HEK293 (cell line): ENCODE measurements at regions not wholly inside any gene's neighbourhood (a gene's known extent, or its start where the extent isn't known, plus 50 kb on each side); places are given as distances from the start of the nearest gene placed in this dataset.

Experiments used
- KLF10 ChIP-seq: fragments of 450-650 bp; IDR thresholded peaks from 2 replicates; pipeline ENCODE4 v1.5.1; 2018; ENCODE audit warnings: missing biosample characterization, mild to moderate bottlenecking, missing genetic modification characterization
- SP7 ChIP-seq: fragments of 450-650 bp; formaldehyde crosslinking; IDR thresholded peaks from 2 replicates; pipeline ENCODE4 v1.5.1; 2016; ENCODE audit warnings: missing biosample characterization, missing genetic modification characterization
- TCF7L2 ChIP-seq: IDR thresholded peaks from 2 replicates; pipeline ENCODE4 v1.6.1; 2011; ENCODE audit warnings: low read depth, mild to moderate bottlenecking, inconsistent platforms, low read length, moderate library complexity, borderline replicate concordance
- ZBTB48 ChIP-seq: fragments of 450-650 bp; formaldehyde crosslinking; IDR thresholded peaks from 2 replicates; pipeline ENCODE4 v1.5.1; 2016; ENCODE audit warnings: missing biosample characterization, missing genetic modification characterization
- ZBTB8A ChIP-seq: fragments of 450-650 bp; formaldehyde crosslinking; IDR thresholded peaks from 2 replicates; pipeline ENCODE4 v1.5.1; 2016; ENCODE audit warnings: missing biosample characterization, missing genetic modification characterization
- ZNF114 ChIP-seq: fragments of 450-650 bp; formaldehyde crosslinking; IDR thresholded peaks from 2 replicates; pipeline ENCODE4 v1.5.0; 2017; ENCODE audit warnings: missing biosample characterization, missing genetic modification characterization
- ZNF211 ChIP-seq: fragments of 450-650 bp; formaldehyde crosslinking; IDR thresholded peaks from 2 replicates; pipeline ENCODE4 v1.5.1; 2016; ENCODE audit warnings: low read depth, missing biosample characterization, missing genetic modification characterization
- ZNF335 ChIP-seq: fragments of 450-650 bp; formaldehyde crosslinking; conservative IDR thresholded peaks from 2 replicates; pipeline ENCODE4 v1.5.1; 2016; ENCODE audit warnings: missing biosample characterization, missing genetic modification characterization
- TF ChIP-seq, protein P1 (sequence below): fragments of 450-650 bp; formaldehyde crosslinking; IDR thresholded peaks from 2 replicates; pipeline ENCODE4 v1.5.1; 2016; ENCODE audit warnings: missing biosample characterization, missing genetic modification characterization
- TF ChIP-seq, protein P2 (sequence below): IDR thresholded peaks from 2 replicates; pipeline ENCODE4 v1.6.1; 2011; ENCODE audit warnings: mild to moderate bottlenecking, low read depth, low read length, borderline replicate concordance
- TF ChIP-seq, protein P3 (sequence below): fragments of 450-650 bp; formaldehyde crosslinking; optimal IDR thresholded peaks from 2 replicates; pipeline ENCODE3; 2016; ENCODE audit warnings: missing biosample characterization, mild to moderate bottlenecking, missing genetic modification characterization
- TF ChIP-seq, protein P4 (sequence below): fragments of 450-650 bp; IDR thresholded peaks from 2 replicates; pipeline ENCODE4 v1.5.1; 2018; ENCODE audit warnings: missing biosample characterization, missing genetic modification characterization
- TF ChIP-seq, protein P5 (sequence below): fragments of 450-650 bp; formaldehyde crosslinking; IDR thresholded peaks from 2 replicates; pipeline ENCODE4 v1.5.1; 2016; ENCODE audit warnings: missing biosample characterization, missing genetic modification characterization
- TF ChIP-seq, protein P6 (sequence below): sonication (generic); formaldehyde crosslinking; IDR thresholded peaks from 2 replicates; pipeline ENCODE4 v1.8.1; 2022; ENCODE audit warnings: mild to moderate bottlenecking, moderate library complexity, missing genetic modification reagents

DNA sequence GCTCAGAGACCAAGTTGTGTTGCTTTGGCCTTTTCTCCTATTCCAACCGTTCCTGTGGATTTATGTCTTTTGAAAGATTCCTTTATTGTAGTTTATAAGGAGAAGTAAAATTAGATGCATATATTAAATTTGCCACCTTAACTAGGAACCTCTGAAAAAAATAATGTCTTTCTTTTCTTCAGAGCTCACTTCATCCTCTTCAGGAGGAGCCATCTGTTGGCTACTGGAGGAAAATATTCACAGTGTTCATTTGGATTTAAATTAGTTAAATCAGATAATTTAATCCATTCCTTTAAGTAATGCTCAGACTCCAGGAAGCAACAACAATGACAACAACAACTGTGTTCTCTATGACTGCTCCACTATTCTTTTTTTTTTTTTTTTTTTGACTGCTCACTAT is 164.0 kb downstream of the FASLG start:
- TF ChIP-seq ZNF114 (no peak), KLF10 (tag by site-specific recombination) (no peak), ZNF335 (no peak), SP7 (tag by site-specific recombination) (no peak), ZBTB48 (tag by site-specific recombination) (no peak), TCF7L2 (no peak), ZBTB8A (no peak), ZNF211 (tag by site-specific recombination) (no peak)
- TF ChIP-seq, protein P1, sequence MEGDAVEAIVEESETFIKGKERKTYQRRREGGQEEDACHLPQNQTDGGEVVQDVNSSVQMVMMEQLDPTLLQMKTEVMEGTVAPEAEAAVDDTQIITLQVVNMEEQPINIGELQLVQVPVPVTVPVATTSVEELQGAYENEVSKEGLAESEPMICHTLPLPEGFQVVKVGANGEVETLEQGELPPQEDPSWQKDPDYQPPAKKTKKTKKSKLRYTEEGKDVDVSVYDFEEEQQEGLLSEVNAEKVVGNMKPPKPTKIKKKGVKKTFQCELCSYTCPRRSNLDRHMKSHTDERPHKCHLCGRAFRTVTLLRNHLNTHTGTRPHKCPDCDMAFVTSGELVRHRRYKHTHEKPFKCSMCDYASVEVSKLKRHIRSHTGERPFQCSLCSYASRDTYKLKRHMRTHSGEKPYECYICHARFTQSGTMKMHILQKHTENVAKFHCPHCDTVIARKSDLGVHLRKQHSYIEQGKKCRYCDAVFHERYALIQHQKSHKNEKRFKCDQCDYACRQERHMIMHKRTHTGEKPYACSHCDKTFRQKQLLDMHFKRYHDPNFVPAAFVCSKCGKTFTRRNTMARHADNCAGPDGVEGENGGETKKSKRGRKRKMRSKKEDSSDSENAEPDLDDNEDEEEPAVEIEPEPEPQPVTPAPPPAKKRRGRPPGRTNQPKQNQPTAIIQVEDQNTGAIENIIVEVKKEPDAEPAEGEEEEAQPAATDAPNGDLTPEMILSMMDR (tag by site-specific recombination) = no peak
- TF ChIP-seq, protein P2, sequence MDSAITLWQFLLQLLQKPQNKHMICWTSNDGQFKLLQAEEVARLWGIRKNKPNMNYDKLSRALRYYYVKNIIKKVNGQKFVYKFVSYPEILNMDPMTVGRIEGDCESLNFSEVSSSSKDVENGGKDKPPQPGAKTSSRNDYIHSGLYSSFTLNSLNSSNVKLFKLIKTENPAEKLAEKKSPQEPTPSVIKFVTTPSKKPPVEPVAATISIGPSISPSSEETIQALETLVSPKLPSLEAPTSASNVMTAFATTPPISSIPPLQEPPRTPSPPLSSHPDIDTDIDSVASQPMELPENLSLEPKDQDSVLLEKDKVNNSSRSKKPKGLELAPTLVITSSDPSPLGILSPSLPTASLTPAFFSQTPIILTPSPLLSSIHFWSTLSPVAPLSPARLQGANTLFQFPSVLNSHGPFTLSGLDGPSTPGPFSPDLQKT = no peak
- TF ChIP-seq, protein P3, sequence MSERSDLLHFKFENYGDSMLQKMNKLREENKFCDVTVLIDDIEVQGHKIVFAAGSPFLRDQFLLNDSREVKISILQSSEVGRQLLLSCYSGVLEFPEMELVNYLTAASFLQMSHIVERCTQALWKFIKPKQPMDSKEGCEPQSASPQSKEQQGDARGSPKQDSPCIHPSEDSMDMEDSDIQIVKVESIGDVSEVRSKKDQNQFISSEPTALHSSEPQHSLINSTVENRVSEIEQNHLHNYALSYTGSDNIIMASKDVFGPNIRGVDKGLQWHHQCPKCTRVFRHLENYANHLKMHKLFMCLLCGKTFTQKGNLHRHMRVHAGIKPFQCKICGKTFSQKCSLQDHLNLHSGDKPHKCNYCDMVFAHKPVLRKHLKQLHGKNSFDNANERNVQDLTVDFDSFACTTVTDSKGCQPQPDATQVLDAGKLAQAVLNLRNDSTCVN = no peak
- TF ChIP-seq, protein P4, sequence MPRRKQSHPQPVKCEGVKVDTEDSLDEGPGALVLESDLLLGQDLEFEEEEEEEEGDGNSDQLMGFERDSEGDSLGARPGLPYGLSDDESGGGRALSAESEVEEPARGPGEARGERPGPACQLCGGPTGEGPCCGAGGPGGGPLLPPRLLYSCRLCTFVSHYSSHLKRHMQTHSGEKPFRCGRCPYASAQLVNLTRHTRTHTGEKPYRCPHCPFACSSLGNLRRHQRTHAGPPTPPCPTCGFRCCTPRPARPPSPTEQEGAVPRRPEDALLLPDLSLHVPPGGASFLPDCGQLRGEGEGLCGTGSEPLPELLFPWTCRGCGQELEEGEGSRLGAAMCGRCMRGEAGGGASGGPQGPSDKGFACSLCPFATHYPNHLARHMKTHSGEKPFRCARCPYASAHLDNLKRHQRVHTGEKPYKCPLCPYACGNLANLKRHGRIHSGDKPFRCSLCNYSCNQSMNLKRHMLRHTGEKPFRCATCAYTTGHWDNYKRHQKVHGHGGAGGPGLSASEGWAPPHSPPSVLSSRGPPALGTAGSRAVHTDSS (tag by site-specific recombination) = no peak
- TF ChIP-seq, protein P5, sequence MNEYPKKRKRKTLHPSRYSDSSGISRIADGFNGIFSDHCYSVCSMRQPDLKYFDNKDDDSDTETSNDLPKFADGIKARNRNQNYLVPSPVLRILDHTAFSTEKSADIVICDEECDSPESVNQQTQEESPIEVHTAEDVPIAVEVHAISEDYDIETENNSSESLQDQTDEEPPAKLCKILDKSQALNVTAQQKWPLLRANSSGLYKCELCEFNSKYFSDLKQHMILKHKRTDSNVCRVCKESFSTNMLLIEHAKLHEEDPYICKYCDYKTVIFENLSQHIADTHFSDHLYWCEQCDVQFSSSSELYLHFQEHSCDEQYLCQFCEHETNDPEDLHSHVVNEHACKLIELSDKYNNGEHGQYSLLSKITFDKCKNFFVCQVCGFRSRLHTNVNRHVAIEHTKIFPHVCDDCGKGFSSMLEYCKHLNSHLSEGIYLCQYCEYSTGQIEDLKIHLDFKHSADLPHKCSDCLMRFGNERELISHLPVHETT = no peak
- TF ChIP-seq, protein P6, sequence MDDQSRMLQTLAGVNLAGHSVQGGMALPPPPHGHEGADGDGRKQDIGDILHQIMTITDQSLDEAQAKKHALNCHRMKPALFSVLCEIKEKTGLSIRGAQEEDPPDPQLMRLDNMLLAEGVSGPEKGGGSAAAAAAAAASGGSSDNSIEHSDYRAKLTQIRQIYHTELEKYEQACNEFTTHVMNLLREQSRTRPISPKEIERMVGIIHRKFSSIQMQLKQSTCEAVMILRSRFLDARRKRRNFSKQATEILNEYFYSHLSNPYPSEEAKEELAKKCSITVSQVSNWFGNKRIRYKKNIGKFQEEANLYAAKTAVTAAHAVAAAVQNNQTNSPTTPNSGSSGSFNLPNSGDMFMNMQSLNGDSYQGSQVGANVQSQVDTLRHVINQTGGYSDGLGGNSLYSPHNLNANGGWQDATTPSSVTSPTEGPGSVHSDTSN = no peak
